Bronchial epithelial cell (primary cell): ENCODE measurements at regions not wholly inside any gene's neighbourhood (a gene's known extent, or its start where the extent isn't known, plus 50 kb on each side); places are given as distances from the start of the nearest gene placed in this dataset.

Experiments
- DNase-seq: peaks from one replicate; pipeline ENCODE4 v3.0.0-alpha.2; 2010; ENCODE audit warnings: low read depth
- FAIRE-seq: peaks from 2 replicates; lab custom pipeline; 2011; peaks lifted over from hg19 to GRCh38; lab: Jason Lieb, UNC
- H3K27me3 ChIP-seq: 2 replicates; pipeline ENCODE4 v1.5.1; 2011; ENCODE audit warnings: low read length; ENCODE audit not compliant: control insufficient read depth, insufficient read depth
- H3K36me3 ChIP-seq: 2 replicates; pipeline ENCODE4 v1.5.1; 2011; ENCODE audit warnings: low read length; ENCODE audit not compliant: control insufficient read depth, insufficient read depth
- H3K4me3 ChIP-seq: 2 replicates; pipeline ENCODE4 v1.5.1; 2011; ENCODE audit warnings: mild to moderate bottlenecking, low read depth, low read length, control low read depth
- CTCF ChIP-seq: IDR thresholded peaks from 2 replicates; pipeline ENCODE4 v1.5.1; 2011; ENCODE audit warnings: mild to moderate bottlenecking, moderate library complexity, low read length, control low read depth, inconsistent platforms; ENCODE audit not compliant: insufficient read depth, severe bottlenecking

- DNase-seq, result no peak
- no peaks in the 10 kb centered on the region for H3K27me3 ChIP-seq
- no peak for FAIRE-seq
- H3K4me3 ChIP-seq, result no peak overlapping the region
- no peaks in the 10 kb centered on the region for H3K36me3 ChIP-seq
- TF ChIP-seq CTCF, result no peak
These were observed 244.4 kb downstream of the MATN1 start for GRCh38 chr1:30478799-30479563.

GRCh38 chr1:30478283-30478682, 245.1 kb downstream of the MATN1 start:
- TF ChIP-seq CTCF, result no peak
- H3K36me3 ChIP-seq, result no peaks in the 10 kb centered on the region
- DNase-seq (no peak), FAIRE-seq (no peak)
- H3K27me3 ChIP-seq, result no peaks in the 10 kb centered on the region
- no peak overlapping the region for H3K4me3 ChIP-seq

- no peak for TF ChIP-seq CTCF
- H3K27me3 ChIP-seq, result no peaks in the 10 kb centered on the region
- FAIRE-seq (peak; percentile 7), DNase-seq (no peak)
- H3K36me3 ChIP-seq, result no peaks in the 10 kb centered on the region
- no peak overlapping the region for H3K4me3 ChIP-seq
These were observed 245.8 kb downstream of the MATN1 start for GRCh38 chr1:30477588-30477987.

- Histone ChIP-seq H3K36me3 (no peaks in the 10 kb centered on the region), H3K27me3 (no peaks in the 10 kb centered on the region), H3K4me3 (no peak overlapping the region)
- no peak for TF ChIP-seq CTCF
- no peak for DNase-seq
- FAIRE-seq, result no peak
These were observed 246.4 kb downstream of the MATN1 start for GRCh38 chr1:30476911-30477459.

- no peaks in the 10 kb centered on the region for H3K27me3 ChIP-seq
- no peak overlapping the region for H3K4me3 ChIP-seq
- no peak for FAIRE-seq
- no peaks in the 10 kb centered on the region for H3K36me3 ChIP-seq
- no peak for DNase-seq
- TF ChIP-seq CTCF, result no peak
These were observed 246.9 kb downstream of the MATN1 start for GRCh38 chr1:30476476-30476875.

- no peak overlapping the region for H3K4me3 ChIP-seq
- no peaks in the 10 kb centered on the region for H3K36me3 ChIP-seq
- no peak for DNase-seq
- no peak for FAIRE-seq
- H3K27me3 ChIP-seq, result no peaks in the 10 kb centered on the region
- TF ChIP-seq CTCF, result no peak
These were observed 247.4 kb downstream of the MATN1 start for GRCh38 chr1:30475966-30476365.
